GM23248 (cell line): ENCODE measurements at regions not wholly inside any gene's neighbourhood (a gene's known extent, or its start where the extent isn't known, plus 50 kb on each side); places are given as distances from the start of the nearest gene placed in this dataset.
"Not testable (repeated sequence)": the region's sequence is repeated elsewhere in the genome, so short reads cannot be mapped to it uniquely, and the experiment has no call there.

Experiments
- DNase-seq: peaks from one replicate; pipeline ENCODE4 v3.0.0-alpha.2; 2015
- H2AFZ ChIP-seq: fragments of 200-600 bp; sonication (generic); 2 replicates; pipeline ENCODE4 v1.6.1; 2016; ENCODE audit warnings: antibody characterized with exemption
- H3F3A ChIP-seq: fragments of 200-600 bp; sonication (generic); 2 replicates; pipeline ENCODE4 v1.6.1; 2016; ENCODE audit warnings: mild to moderate bottlenecking, antibody characterized with exemption, mixed run types; ENCODE audit not compliant: insufficient read depth
- H3K27ac ChIP-seq: fragments of 200-600 bp; sonication (generic); 2 replicates; pipeline ENCODE4 v1.5.1; 2016; ENCODE audit warnings: mild to moderate bottlenecking
- H3K27me3 ChIP-seq: fragments of 200-600 bp; sonication (generic); replicated peaks from 2 replicates; pipeline ENCODE4 v1.6.1; 2016; ENCODE audit warnings: mild to moderate bottlenecking; ENCODE audit not compliant: insufficient read depth
- H3K36me3 ChIP-seq: fragments of 200-600 bp; sonication (generic); 2 replicates; pipeline ENCODE4 v1.6.1; 2016; ENCODE audit warnings: low read depth, mild to moderate bottlenecking
- H3K4me1 ChIP-seq: fragments of 200-600 bp; sonication (generic); 2 replicates; pipeline ENCODE4 v1.6.1; 2016; ENCODE audit warnings: mild to moderate bottlenecking; ENCODE audit not compliant: insufficient read depth
- H3K4me2 ChIP-seq: fragments of 200-600 bp; sonication (generic); one replicate; pipeline ENCODE4 v1.6.1; 2016; ENCODE audit warnings: mild to moderate bottlenecking; ENCODE audit not compliant: unreplicated experiment
- H3K4me3 ChIP-seq: fragments of 200-600 bp; sonication (generic); 2 replicates; pipeline ENCODE4 v1.5.1; 2016; ENCODE audit warnings: mild to moderate bottlenecking
- H3K79me2 ChIP-seq: fragments of 200-600 bp; sonication (generic); 2 replicates; pipeline ENCODE4 v1.6.1; 2016; ENCODE audit warnings: mild to moderate bottlenecking; ENCODE audit not compliant: insufficient read depth
- H3K9ac ChIP-seq: fragments of 200-600 bp; sonication (generic); 2 replicates; pipeline ENCODE4 v1.6.1; 2016; ENCODE audit warnings: mild to moderate bottlenecking
- H3K9me2 ChIP-seq: fragments of 200-600 bp; sonication (generic); 2 replicates; pipeline ENCODE4 v1.6.1; 2016; ENCODE audit warnings: mixed run types, mild to moderate bottlenecking, moderate library complexity; ENCODE audit not compliant: insufficient read depth
- H3K9me3 ChIP-seq: fragments of 200-600 bp; sonication (generic); one replicate; pipeline ENCODE4 v1.6.1; 2017; ENCODE audit warnings: low read depth
- H4K20me1 ChIP-seq: fragments of 200-600 bp; sonication (generic); 2 replicates; pipeline ENCODE4 v1.6.0; 2016; ENCODE audit not compliant: insufficient read depth
- EZH2 ChIP-seq: fragments of 200-600 bp; sonication (generic); IDR thresholded peaks from 2 replicates; pipeline ENCODE4 v1.6.1; 2018; ENCODE audit warnings: antibody characterized with exemption, mild to moderate bottlenecking; ENCODE audit not compliant: insufficient read depth, poor library complexity, severe bottlenecking
- EZH2phosphoT487 ChIP-seq: fragments of 200-600 bp; sonication (generic); IDR thresholded peaks from 2 replicates; pipeline ENCODE4 v1.6.1; 2018; ENCODE audit warnings: antibody characterized with exemption, moderate library complexity, mild to moderate bottlenecking, low read depth; ENCODE audit not compliant: insufficient read depth
- WGBS, 2 experiments: methylation state at CpG; one replicate each; pipeline ENCODE4 v1.1.6; 2015 to 2017; ENCODE audit warnings: low lambda C conversion rate in 2 of 2, low coverage in 1 of 2; ENCODE audit errors: missing lambda C conversion rate in 2 of 2; 5-methylcytosine and 5-hydroxymethylcytosine counted together
- in situ Hi-C: fragments of 300-500 bp; cut with MboI; formaldehyde crosslinking; loops from 2 replicates; pipeline ENCODE4 v1.15.0; 2020

- no peak overlapping the region for H3K4me2 ChIP-seq
- no peaks in the 10 kb centered on the region for H3K27me3 ChIP-seq
- H3K27ac ChIP-seq = no peak overlapping the region
- TF ChIP-seq EZH2phosphoT487 (no peak), EZH2 (no peak)
- no peak overlapping the region for H3K9ac ChIP-seq
- no peaks in the 10 kb centered on the region for H3K9me3 ChIP-seq
- no peaks in the 10 kb centered on the region for H3K79me2 ChIP-seq
- in situ Hi-C loops = no loop called here
- no peaks in the 10 kb centered on the region for H3K36me3 ChIP-seq
- no peak for DNase-seq
- WGBS, 2 experiments = 44% methylated on average over 4 of the region's 4 CpGs
- H3K4me1 ChIP-seq = peaks cover 13% of the 10 kb centered on the region
- no peak overlapping the region for H3K4me3 ChIP-seq
- no peak overlapping the region for H2AFZ ChIP-seq
- H3F3A ChIP-seq = no peaks in the 10 kb centered on the region
- no peaks in the 10 kb centered on the region for H3K9me2 ChIP-seq
- H4K20me1 ChIP-seq = no peaks in the 10 kb centered on the region
Observed at GRCh38 chr17:28255616-28256015, 63.4 kb upstream of the TMEM97 start.

- no peaks in the 10 kb centered on the region for H4K20me1 ChIP-seq
- no peak overlapping the region for H3K9ac ChIP-seq
- H3K4me1 ChIP-seq = peaks cover 13% of the 10 kb centered on the region
- no peaks in the 10 kb centered on the region for H3K79me2 ChIP-seq
- H3K4me3 ChIP-seq = no peak overlapping the region
- H3K4me2 ChIP-seq = no peak overlapping the region
- no peaks in the 10 kb centered on the region for H3F3A ChIP-seq
- WGBS, 2 experiments = 81 to 84% methylated on average over 12 to 14 of the region's 14 CpGs
- H3K9me2 ChIP-seq = no peaks in the 10 kb centered on the region
- no peak for DNase-seq
- H3K27me3 ChIP-seq = no peaks in the 10 kb centered on the region
- no peaks in the 10 kb centered on the region for H3K9me3 ChIP-seq
- in situ Hi-C loops = no loop called here
- no peaks in the 10 kb centered on the region for H3K36me3 ChIP-seq
- no peak overlapping the region for H3K27ac ChIP-seq
- TF ChIP-seq EZH2phosphoT487 (no peak), EZH2 (no peak)
- no peak overlapping the region for H2AFZ ChIP-seq
Observed at GRCh38 chr17:28256370-28256769, 62.6 kb upstream of the TMEM97 start.

GRCh38 chr17:28256881-28257280 is 62.1 kb upstream of the TMEM97 start:
- H3K4me3 ChIP-seq = no peak overlapping the region
- H3K9me2 ChIP-seq = no peaks in the 10 kb centered on the region
- no peak overlapping the region for H3K9ac ChIP-seq
- H3K4me1 ChIP-seq = peaks cover 10% of the 10 kb centered on the region
- 72 to 75% methylated on average over 7 of the region's 7 CpGs for WGBS, 2 experiments
- no peak for DNase-seq
- H3K27me3 ChIP-seq = no peaks in the 10 kb centered on the region
- TF ChIP-seq EZH2 (no peak), EZH2phosphoT487 (no peak)
- H3K36me3 ChIP-seq = no peaks in the 10 kb centered on the region
- H3K9me3 ChIP-seq = no peaks in the 10 kb centered on the region
- no peak overlapping the region for H3K27ac ChIP-seq
- no peaks in the 10 kb centered on the region for H4K20me1 ChIP-seq
- no peaks in the 10 kb centered on the region for H3K79me2 ChIP-seq
- H3F3A ChIP-seq = no peaks in the 10 kb centered on the region
- in situ Hi-C loops = no loop called here
- H2AFZ ChIP-seq = no peak overlapping the region
- no peak overlapping the region for H3K4me2 ChIP-seq

DNA sequence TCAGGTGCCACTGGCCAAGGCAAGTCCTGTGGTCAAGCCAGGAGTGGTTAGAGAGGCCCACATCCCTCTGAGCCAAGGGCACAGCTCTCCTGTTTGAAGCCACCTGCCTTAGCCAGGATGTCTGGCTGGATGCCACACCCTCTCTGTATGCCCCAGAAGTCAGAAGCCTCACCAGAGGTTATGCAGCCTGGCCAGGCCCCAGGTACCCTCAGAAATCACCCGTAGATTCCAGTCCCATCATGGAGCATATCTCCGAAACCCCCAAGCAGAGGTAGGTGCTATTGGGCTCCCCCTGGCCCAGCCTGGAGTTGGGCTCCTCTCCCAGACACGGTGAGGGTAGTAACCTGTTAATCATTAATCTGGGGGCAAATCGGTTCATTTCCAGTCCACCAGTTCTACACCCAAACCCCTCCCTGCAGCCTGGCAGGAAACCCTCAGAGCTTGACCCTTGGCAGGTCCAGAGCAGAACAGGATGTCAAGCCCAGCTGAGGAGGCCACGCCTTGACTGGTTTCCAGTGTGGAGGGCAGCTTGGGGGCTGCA is 60.6 kb upstream of the TMEM97 start:
- no peaks in the 10 kb centered on the region for H4K20me1 ChIP-seq
- H3K9me3 ChIP-seq = no peaks in the 10 kb centered on the region
- no peaks in the 10 kb centered on the region for H3K27me3 ChIP-seq
- no peak overlapping the region for H2AFZ ChIP-seq
- DNase-seq = no peak
- WGBS, 2 experiments = 37 to 48% methylated on average over 5 of the region's 5 CpGs
- H3K79me2 ChIP-seq = no peaks in the 10 kb centered on the region
- no peak overlapping the region for H3K27ac ChIP-seq
- no peak overlapping the region for H3K9ac ChIP-seq
- in situ Hi-C loops = no loop called here
- no peak overlapping the region for H3K4me2 ChIP-seq
- H3K36me3 ChIP-seq = no peaks in the 10 kb centered on the region
- H3F3A ChIP-seq = no peaks in the 10 kb centered on the region
- H3K4me3 ChIP-seq = no peak overlapping the region
- no peaks in the 10 kb centered on the region for H3K4me1 ChIP-seq
- TF ChIP-seq EZH2 (no peak), EZH2phosphoT487 (no peak)
- no peaks in the 10 kb centered on the region for H3K9me2 ChIP-seq

- no peaks in the 10 kb centered on the region for H3K27me3 ChIP-seq
- H3K4me2 ChIP-seq = no peak overlapping the region
- no peak for TF ChIP-seq EZH2phosphoT487
- TF ChIP-seq EZH2 = no peak
- H3K4me3 ChIP-seq = no peak overlapping the region
- H3K9me3 ChIP-seq = no peaks in the 10 kb centered on the region
- H3K27ac ChIP-seq = no peak overlapping the region
- no peaks in the 10 kb centered on the region for H3K36me3 ChIP-seq
- DNase-seq = peak; percentile 23
- H3K4me1 ChIP-seq = no peaks in the 10 kb centered on the region
- H2AFZ ChIP-seq = no peak overlapping the region
- H4K20me1 ChIP-seq = no peaks in the 10 kb centered on the region
- H3F3A ChIP-seq = no peaks in the 10 kb centered on the region
- H3K79me2 ChIP-seq = no peaks in the 10 kb centered on the region
- H3K9me2 ChIP-seq = no peaks in the 10 kb centered on the region
- 76 to 82% methylated on average over 2 of the region's 2 CpGs for WGBS, 2 experiments
- in situ Hi-C loops = no loop called here
- H3K9ac ChIP-seq = no peak overlapping the region
Observed at GRCh38 chr17:28261219-28261618, 57.8 kb upstream of the TMEM97 start.

- H3K27me3 ChIP-seq, H3K9me3 ChIP-seq, H3F3A ChIP-seq, in situ Hi-C loops, H3K4me3 ChIP-seq, H3K79me2 ChIP-seq, H3K27ac ChIP-seq, H3K4me2 ChIP-seq, H3K9me2 ChIP-seq, H3K9ac ChIP-seq, H2AFZ ChIP-seq, H3K4me1 ChIP-seq, H4K20me1 ChIP-seq, H3K36me3 ChIP-seq, DNase-seq: not testable (repeated sequence)
- WGBS, 2 experiments = 67 to 75% methylated on average over 10 of the region's 10 CpGs
Observed at GRCh38 chr17:28262123-28262745, 56.8 kb upstream of the TMEM97 start.
